ENCODE measurements at regions not wholly inside any gene's neighbourhood (a gene's known extent, or its start where the extent isn't known, plus 50 kb on each side); places are given as distances from the start of the nearest gene placed in this dataset.

DNA sequence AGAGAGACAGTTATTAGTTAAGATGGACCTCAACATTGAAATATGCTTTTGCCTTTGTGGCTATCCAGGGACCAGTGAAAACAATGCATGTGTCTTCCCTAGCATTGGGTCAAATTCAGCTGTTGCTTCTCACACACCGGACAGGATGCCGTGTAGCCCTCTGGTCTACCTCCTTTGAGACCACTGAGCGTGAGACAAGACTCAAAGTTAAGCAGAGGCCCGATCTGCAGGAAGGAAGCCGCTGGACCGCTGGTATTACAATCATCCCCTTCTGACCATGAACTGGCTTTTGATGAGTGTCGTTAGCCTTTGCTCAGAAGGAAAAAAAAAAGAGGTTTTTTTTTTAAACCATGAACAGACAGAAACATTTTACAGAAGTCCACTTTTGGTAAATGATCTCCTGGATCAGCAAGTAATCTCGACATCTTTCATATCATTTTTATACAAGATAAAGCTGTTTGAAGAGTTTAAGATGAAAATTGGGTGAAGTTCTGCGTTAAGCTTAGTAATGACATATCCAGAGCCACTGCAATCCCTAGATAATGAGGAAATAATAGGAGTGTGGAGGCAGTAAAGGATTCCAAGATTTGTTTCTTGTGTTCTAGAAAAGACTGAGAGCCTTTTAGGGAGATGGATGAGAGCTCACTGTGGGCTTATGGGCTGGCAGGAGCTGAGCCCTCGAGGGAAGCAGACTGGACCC, 622.8 kb downstream of the QKI start:
- no peak overlapping the region for H3K4me3 ChIP-seq (ENCODE audit: low read length)
- H3K27ac ChIP-seq (ENCODE audit: low read length) = peak overlapping the region; percentile 62
- DNase-seq = peak; percentile 75
- H3K4me1 ChIP-seq (ENCODE audit: control insufficient read depth, insufficient read depth, low read length) = peaks cover 9% of the 10 kb centered on the region
- no peaks in the 10 kb centered on the region for H3K9me3 ChIP-seq (replicated peaks; ENCODE audit: control insufficient read depth, low read depth, low read length)
- H3K27me3 ChIP-seq (ENCODE audit: control insufficient read depth, insufficient read depth, low read length) = no peaks in the 10 kb centered on the region
- 33% methylated on average over 4 of the region's 10 CpGs for WGBS (ENCODE audit: insufficient coverage)
- H3K36me3 ChIP-seq (ENCODE audit: control insufficient read depth, insufficient read depth, low read length) = no peaks in the 10 kb centered on the region

- no peaks in the 10 kb centered on the region for H3K36me3 ChIP-seq (ENCODE audit: control insufficient read depth, insufficient read depth, low read length)
Observed at GRCh38 chr6:164035900-164036485, 621.5 kb downstream of the QKI start.

DNA sequence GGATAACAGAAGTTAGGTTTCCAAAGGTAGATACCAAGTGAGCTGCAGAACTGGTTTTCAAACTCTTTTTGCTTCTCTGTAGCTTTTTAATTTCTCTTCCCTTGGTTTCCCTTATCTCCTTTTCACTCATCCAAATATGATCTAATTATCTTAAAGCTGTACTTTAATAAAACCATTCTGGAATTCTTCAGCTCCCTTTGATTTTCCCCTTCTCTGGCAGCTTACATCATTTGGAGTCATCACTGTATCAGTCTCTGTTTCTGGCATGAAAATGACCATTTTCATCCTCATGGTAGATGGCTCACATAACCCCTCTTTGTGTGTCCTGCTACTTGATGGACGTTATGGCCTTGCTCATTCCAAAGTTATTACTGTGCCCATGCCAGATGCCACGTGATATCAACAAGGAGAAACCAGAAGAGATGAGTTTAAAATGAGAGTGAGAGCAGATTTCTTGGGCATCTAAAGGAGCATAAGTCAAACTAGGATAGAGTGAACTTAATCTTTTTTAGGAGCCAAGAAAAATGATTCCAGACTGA, 620.2 kb downstream of the QKI start:
- no peak overlapping the region for H3K4me3 ChIP-seq (ENCODE audit: low read length)
- peaks cover 9% of the 10 kb centered on the region for H3K4me1 ChIP-seq (ENCODE audit: control insufficient read depth, insufficient read depth, low read length)
- H3K27ac ChIP-seq (ENCODE audit: low read length) = no peak overlapping the region
- no peaks in the 10 kb centered on the region for H3K27me3 ChIP-seq (ENCODE audit: control insufficient read depth, insufficient read depth, low read length)
- WGBS (ENCODE audit: insufficient coverage) = 52% methylated on average over 2 of the region's 2 CpGs
- no peak for DNase-seq
- H3K9me3 ChIP-seq (replicated peaks; ENCODE audit: control insufficient read depth, low read depth, low read length) = no peaks in the 10 kb centered on the region
- H3K36me3 ChIP-seq (ENCODE audit: control insufficient read depth, insufficient read depth, low read length) = no peaks in the 10 kb centered on the region

More at GRCh38 chr6:164035900-164036485, 621.5 kb downstream of the QKI start:
- no peaks in the 10 kb centered on the region for H3K27me3 ChIP-seq (ENCODE audit: control insufficient read depth, insufficient read depth, low read length)
- no peak overlapping the region for H3K27ac ChIP-seq (ENCODE audit: low read length)
- H3K4me3 ChIP-seq (ENCODE audit: low read length) = no peak overlapping the region
- 59% methylated on average over 6 of the region's 6 CpGs for WGBS (ENCODE audit: insufficient coverage)
- no peak for DNase-seq
- H3K4me1 ChIP-seq (ENCODE audit: control insufficient read depth, insufficient read depth, low read length) = peaks cover 9% of the 10 kb centered on the region
- no peaks in the 10 kb centered on the region for H3K9me3 ChIP-seq (replicated peaks; ENCODE audit: control insufficient read depth, low read depth, low read length)

DNA sequence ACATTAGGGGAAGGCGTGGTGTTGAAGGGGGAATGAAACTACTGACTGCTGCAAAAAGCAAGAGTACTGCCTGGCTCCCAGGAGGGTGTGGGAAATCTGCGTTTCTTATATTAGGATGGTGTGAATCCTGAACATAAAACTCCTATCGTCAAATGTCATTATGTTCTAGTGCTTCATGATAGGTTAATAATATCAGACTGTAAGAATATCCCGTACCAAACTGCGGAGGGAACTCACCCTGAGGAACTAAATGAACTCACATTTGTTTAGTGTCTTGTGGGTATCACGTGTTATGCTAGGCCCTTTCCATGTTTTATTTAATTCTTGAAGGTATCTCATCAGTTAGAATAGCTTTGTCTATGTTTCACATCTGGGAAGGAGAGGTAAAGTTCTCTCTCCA, 610.7 kb downstream of the QKI start:
- WGBS (ENCODE audit: insufficient coverage) = no CpG with 5 or more reads among the region's 6 CpGs
- no peak overlapping the region for H3K27ac ChIP-seq (ENCODE audit: low read length)
- DNase-seq = no peak
- no peaks in the 10 kb centered on the region for H3K27me3 ChIP-seq (ENCODE audit: control insufficient read depth, insufficient read depth, low read length)
- H3K4me1 ChIP-seq (ENCODE audit: control insufficient read depth, insufficient read depth, low read length) = peaks cover 24% of the 10 kb centered on the region
- H3K36me3 ChIP-seq (ENCODE audit: control insufficient read depth, insufficient read depth, low read length) = no peaks in the 10 kb centered on the region
- no peaks in the 10 kb centered on the region for H3K9me3 ChIP-seq (replicated peaks; ENCODE audit: control insufficient read depth, low read depth, low read length)
- no peak overlapping the region for H3K4me3 ChIP-seq (ENCODE audit: low read length)

GRCh38 chr6:164023535-164023934, 609.0 kb downstream of the QKI start:
- DNase-seq = no peak
- Histone ChIP-seq H3K27ac (ENCODE audit: low read length) (no peak overlapping the region), H3K36me3 (ENCODE audit: control insufficient read depth, insufficient read depth, low read length) (no peaks in the 10 kb centered on the region), H3K9me3 (replicated peaks; ENCODE audit: control insufficient read depth, low read depth, low read length) (no peaks in the 10 kb centered on the region), H3K4me1 (ENCODE audit: control insufficient read depth, insufficient read depth, low read length) (peaks cover 24% of the 10 kb centered on the region), H3K27me3 (ENCODE audit: control insufficient read depth, insufficient read depth, low read length) (peaks cover 2% of the 10 kb centered on the region), H3K4me3 (ENCODE audit: low read length) (no peak overlapping the region)
- WGBS (ENCODE audit: insufficient coverage) = 69% methylated on average over 5 of the region's 7 CpGs

DNA sequence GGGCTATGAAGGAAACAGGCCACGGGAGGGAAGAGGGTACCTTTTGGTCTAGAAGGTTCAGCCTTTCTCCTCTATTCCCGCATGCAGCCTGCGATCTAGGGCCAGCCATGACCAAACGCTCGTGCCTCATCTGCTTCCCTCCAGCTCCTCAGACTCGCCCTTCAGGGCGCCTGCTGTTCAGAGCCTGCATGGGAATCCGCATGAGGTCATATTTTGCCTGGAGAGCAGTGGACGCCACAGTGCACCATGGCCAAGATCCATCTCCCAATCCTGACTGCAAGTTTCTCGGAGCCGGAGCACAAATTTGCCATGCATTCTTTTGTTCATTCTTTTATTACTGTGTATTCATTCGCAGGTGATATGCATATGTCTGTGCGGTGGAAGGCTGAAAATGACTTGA, 608.1 kb downstream of the QKI start:
- Histone ChIP-seq H3K9me3 (replicated peaks; ENCODE audit: control insufficient read depth, low read depth, low read length) (no peaks in the 10 kb centered on the region), H3K4me3 (ENCODE audit: low read length) (no peak overlapping the region), H3K27ac (ENCODE audit: low read length) (no peak overlapping the region), H3K36me3 (ENCODE audit: control insufficient read depth, insufficient read depth, low read length) (no peaks in the 10 kb centered on the region), H3K27me3 (ENCODE audit: control insufficient read depth, insufficient read depth, low read length) (peaks cover 2% of the 10 kb centered on the region), H3K4me1 (ENCODE audit: control insufficient read depth, insufficient read depth, low read length) (peaks cover 24% of the 10 kb centered on the region)
- WGBS (ENCODE audit: insufficient coverage) = 57% methylated on average over 6 of the region's 13 CpGs
- peak; percentile 47 for DNase-seq

GRCh38 chr6:164021589-164022250, 607.2 kb downstream of the QKI start:
- no peaks in the 10 kb centered on the region for H3K9me3 ChIP-seq (replicated peaks; ENCODE audit: control insufficient read depth, low read depth, low read length)
- WGBS (ENCODE audit: insufficient coverage) = 70% methylated on average over 7 of the region's 14 CpGs

DNA sequence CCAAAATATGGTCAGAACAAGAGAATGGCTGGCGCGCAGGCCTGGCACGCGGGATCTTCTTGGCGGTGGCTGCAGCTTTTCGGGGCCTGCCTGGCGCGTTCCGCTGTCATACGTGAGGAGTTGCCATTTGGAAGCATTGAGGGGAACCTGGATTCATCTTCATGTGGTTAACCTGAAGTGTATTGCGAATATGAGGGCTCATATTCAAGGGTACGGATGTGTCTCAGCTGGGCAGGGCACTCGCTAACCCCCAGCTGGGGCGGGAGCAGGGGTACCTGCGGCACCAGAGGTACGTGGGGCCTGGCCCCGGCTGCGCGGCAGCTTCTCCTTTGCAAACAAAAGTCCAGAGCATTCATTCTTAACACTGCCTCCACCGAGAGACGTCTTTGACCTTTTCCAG, 605.6 kb downstream of the QKI start:
- WGBS (ENCODE audit: insufficient coverage) = 95% methylated on average over 20 of the region's 21 CpGs
- H3K27me3 ChIP-seq (ENCODE audit: control insufficient read depth, insufficient read depth, low read length) = peaks cover 2% of the 10 kb centered on the region
- peaks cover 26% of the 10 kb centered on the region for H3K4me1 ChIP-seq (ENCODE audit: control insufficient read depth, insufficient read depth, low read length)
- H3K27ac ChIP-seq (ENCODE audit: low read length) = no peak overlapping the region
- no peaks in the 10 kb centered on the region for H3K9me3 ChIP-seq (replicated peaks; ENCODE audit: control insufficient read depth, low read depth, low read length)
- DNase-seq = no peak
- H3K36me3 ChIP-seq (ENCODE audit: control insufficient read depth, insufficient read depth, low read length) = no peaks in the 10 kb centered on the region
- H3K4me3 ChIP-seq (ENCODE audit: low read length) = no peak overlapping the region

More at GRCh38 chr6:164021589-164022250, 607.2 kb downstream of the QKI start:
- no peaks in the 10 kb centered on the region for H3K36me3 ChIP-seq (ENCODE audit: control insufficient read depth, insufficient read depth, low read length)
- DNase-seq = peak; percentile 40
- no peak overlapping the region for H3K4me3 ChIP-seq (ENCODE audit: low read length)
- no peak overlapping the region for H3K27ac ChIP-seq (ENCODE audit: low read length)
- peaks cover 2% of the 10 kb centered on the region for H3K27me3 ChIP-seq (ENCODE audit: control insufficient read depth, insufficient read depth, low read length)
- peaks cover 24% of the 10 kb centered on the region for H3K4me1 ChIP-seq (ENCODE audit: control insufficient read depth, insufficient read depth, low read length)

GRCh38 chr6:164018133-164018532, 603.6 kb downstream of the QKI start:
- Histone ChIP-seq H3K9me3 (replicated peaks; ENCODE audit: control insufficient read depth, low read depth, low read length) (no peaks in the 10 kb centered on the region), H3K4me1 (ENCODE audit: control insufficient read depth, insufficient read depth, low read length) (peaks cover 26% of the 10 kb centered on the region), H3K36me3 (ENCODE audit: control insufficient read depth, insufficient read depth, low read length) (no peaks in the 10 kb centered on the region), H3K27me3 (ENCODE audit: control insufficient read depth, insufficient read depth, low read length) (peaks cover 2% of the 10 kb centered on the region), H3K4me3 (ENCODE audit: low read length) (no peak overlapping the region), H3K27ac (ENCODE audit: low read length) (no peak overlapping the region)
- no peak for DNase-seq
- WGBS (ENCODE audit: insufficient coverage) = 88% methylated on average over 4 of the region's 4 CpGs

- peaks cover 12% of the 10 kb centered on the region for H3K4me1 ChIP-seq (ENCODE audit: control insufficient read depth, insufficient read depth, low read length)
- DNase-seq = no peak
- no peaks in the 10 kb centered on the region for H3K36me3 ChIP-seq (ENCODE audit: control insufficient read depth, insufficient read depth, low read length)
- 95% methylated on average over 4 of the region's 6 CpGs for WGBS (ENCODE audit: insufficient coverage)
- H3K27ac ChIP-seq (ENCODE audit: low read length) = no peak overlapping the region
- peaks cover 2% of the 10 kb centered on the region for H3K27me3 ChIP-seq (ENCODE audit: control insufficient read depth, insufficient read depth, low read length)
- no peak overlapping the region for H3K4me3 ChIP-seq (ENCODE audit: low read length)
- no peaks in the 10 kb centered on the region for H3K9me3 ChIP-seq (replicated peaks; ENCODE audit: control insufficient read depth, low read depth, low read length)
Observed at GRCh38 chr6:164016056-164016455, 601.5 kb downstream of the QKI start.

All from muscle of leg (tissue), 3 donors.